ENCODE measurements at regions not wholly inside any gene's neighbourhood (a gene's known extent, or its start where the extent isn't known, plus 50 kb on each side); places are given as distances from the start of the nearest gene placed in this dataset.

GRCh38 chr3:16802389-16802788 is 82.4 kb upstream of the PLCL2 start:
- H3K27me3 ChIP-seq (ENCODE audit: insufficient read depth, low read depth, low read length): no peaks in the 10 kb centered on the region
- no peaks in the 10 kb centered on the region for H3K79me2 ChIP-seq (replicated peaks; ENCODE audit: insufficient read depth, low read length)
- H3K4me3 ChIP-seq (ENCODE audit: low read length): peak overlapping the region; percentile 6
- H3K4me2 ChIP-seq (ENCODE audit: low read length): peak overlapping the region; percentile 15
- H3K9me2 ChIP-seq (ENCODE audit: insufficient read depth, low read length): no peaks in the 10 kb centered on the region
- no peaks in the 10 kb centered on the region for H3K36me3 ChIP-seq (ENCODE audit: insufficient read depth, low read length)
- TF ChIP-seq EP300 (conservative IDR thresholded peaks at IDR 0.05; ENCODE audit: poor library complexity, severe bottlenecking): no peak
- no peak for TF ChIP-seq TAF1 (IDR thresholded peaks at IDR 0.05; ENCODE audit: low read depth)
- no peak for TF ChIP-seq RAD21 (conservative IDR thresholded peaks at IDR 0.05)
- no peak for TF ChIP-seq MXI1 (conservative IDR thresholded peaks at IDR 0.05; ENCODE audit: poor library complexity, severe bottlenecking)
- TF ChIP-seq CTCF (IDR thresholded peaks at IDR 0.05; ENCODE audit: poor library complexity, severe bottlenecking): no peak
- no peak for TF ChIP-seq EZH2 (IDR thresholded peaks at IDR 0.05; ENCODE audit: borderline replicate concordance, insufficient read depth, low read length, poor library complexity, severe bottlenecking)
- TF ChIP-seq REST (IDR thresholded peaks at IDR 0.05; ENCODE audit: borderline replicate concordance): no peak
- no peak for TF ChIP-seq POLR2AphosphoS5 (IDR thresholded peaks at IDR 0.05)
- no peak for TF ChIP-seq SMC3 (conservative IDR thresholded peaks at IDR 0.05; ENCODE audit: poor library complexity)
- H3K9me3 ChIP-seq (ENCODE audit: low read length): no peaks in the 10 kb centered on the region
- no peaks in the 10 kb centered on the region for H4K20me1 ChIP-seq (ENCODE audit: insufficient read depth)
- peak overlapping the region; percentile 24 for H2AFZ ChIP-seq (ENCODE audit: low read depth, low read length)
- H3K9ac ChIP-seq (ENCODE audit: low read length): peak overlapping the region; percentile 33
- H3K27ac ChIP-seq (ENCODE audit: low read length): peak overlapping the region; percentile 73
- H3F3A ChIP-seq (ENCODE audit: insufficient read depth, low read length, poor library complexity, severe bottlenecking): peaks cover 3% of the 10 kb centered on the region

- H3K9ac ChIP-seq (ENCODE audit: low read length): no peak overlapping the region
- H3F3A ChIP-seq (ENCODE audit: insufficient read depth, low read length, poor library complexity, severe bottlenecking): peaks cover 3% of the 10 kb centered on the region
- no peaks in the 10 kb centered on the region for H3K9me2 ChIP-seq (ENCODE audit: insufficient read depth, low read length)
- no peaks in the 10 kb centered on the region for H4K20me1 ChIP-seq (ENCODE audit: insufficient read depth)
- no peaks in the 10 kb centered on the region for H3K36me3 ChIP-seq (ENCODE audit: insufficient read depth, low read length)
- H3K79me2 ChIP-seq (replicated peaks; ENCODE audit: insufficient read depth, low read length): no peaks in the 10 kb centered on the region
- H2AFZ ChIP-seq (ENCODE audit: low read depth, low read length): no peak overlapping the region
- H3K27ac ChIP-seq (ENCODE audit: low read length): peak overlapping the region; percentile 73
- H3K27me3 ChIP-seq (ENCODE audit: insufficient read depth, low read depth, low read length): no peaks in the 10 kb centered on the region
- H3K9me3 ChIP-seq (ENCODE audit: low read length): no peaks in the 10 kb centered on the region
- no peak overlapping the region for H3K4me2 ChIP-seq (ENCODE audit: low read length)
- no peak overlapping the region for H3K4me3 ChIP-seq (ENCODE audit: low read length)
- TF ChIP-seq SMC3 (conservative IDR thresholded peaks at IDR 0.05; ENCODE audit: poor library complexity): no peak
- no peak for TF ChIP-seq MXI1 (conservative IDR thresholded peaks at IDR 0.05; ENCODE audit: poor library complexity, severe bottlenecking)
- TF ChIP-seq CTCF (IDR thresholded peaks at IDR 0.05; ENCODE audit: poor library complexity, severe bottlenecking): no peak
- TF ChIP-seq RAD21 (conservative IDR thresholded peaks at IDR 0.05): no peak
- TF ChIP-seq EP300 (conservative IDR thresholded peaks at IDR 0.05; ENCODE audit: poor library complexity, severe bottlenecking): no peak
- no peak for TF ChIP-seq TAF1 (IDR thresholded peaks at IDR 0.05; ENCODE audit: low read depth)
- no peak for TF ChIP-seq POLR2AphosphoS5 (IDR thresholded peaks at IDR 0.05)
- TF ChIP-seq EZH2 (IDR thresholded peaks at IDR 0.05; ENCODE audit: borderline replicate concordance, insufficient read depth, low read length, poor library complexity, severe bottlenecking): no peak
Measured at GRCh38 chr3:16803019-16803418, 81.7 kb upstream of the PLCL2 start.
